Duodenal mucosa (tissue), 2 donors: ENCODE measurements at regions not wholly inside any gene's neighbourhood (a gene's known extent, or its start where the extent isn't known, plus 50 kb on each side); places are given as distances from the start of the nearest gene placed in this dataset.

Experiments used
- H3K27ac ChIP-seq: one replicate; pipeline ENCODE4 v1.7.0; 2013; ENCODE audit warnings: low read depth, low read length
- H3K27me3 ChIP-seq, 2 donors: one replicate each; pipeline ENCODE4 v1.7.0; 2013; ENCODE audit warnings: low read length in 2 of 2, control low read depth in 1 of 2; ENCODE audit not compliant: insufficient read depth in 2 of 2, control insufficient read depth in 1 of 2
- H3K36me3 ChIP-seq, 2 donors: one replicate each; pipeline ENCODE4 v1.7.0; 2013; ENCODE audit warnings: low read length in 2 of 2, control low read depth in 1 of 2; ENCODE audit not compliant: insufficient read depth in 2 of 2, control insufficient read depth in 1 of 2
- H3K4me1 ChIP-seq, 2 donors: one replicate each; pipeline ENCODE4 v1.7.0; 2013; ENCODE audit warnings: low read length in 2 of 2, control low read depth in 1 of 2; ENCODE audit not compliant: insufficient read depth in 2 of 2, control insufficient read depth in 1 of 2
- H3K4me3 ChIP-seq, 2 donors: one replicate each; pipeline ENCODE4 v1.7.0; 2013; ENCODE audit warnings: low read length in 2 of 2, low read depth in 1 of 2
- H3K9ac ChIP-seq, 2 donors: one replicate each; pipeline ENCODE4 v1.7.0; 2013; ENCODE audit warnings: low read length in 2 of 2, low read depth in 1 of 2
- H3K9me3 ChIP-seq, 2 donors: one replicate each; pipeline ENCODE4 v1.7.0; 2013; ENCODE audit warnings: low read length in 2 of 2, control low read depth in 1 of 2; ENCODE audit not compliant: control insufficient read depth in 1 of 2

DNA sequence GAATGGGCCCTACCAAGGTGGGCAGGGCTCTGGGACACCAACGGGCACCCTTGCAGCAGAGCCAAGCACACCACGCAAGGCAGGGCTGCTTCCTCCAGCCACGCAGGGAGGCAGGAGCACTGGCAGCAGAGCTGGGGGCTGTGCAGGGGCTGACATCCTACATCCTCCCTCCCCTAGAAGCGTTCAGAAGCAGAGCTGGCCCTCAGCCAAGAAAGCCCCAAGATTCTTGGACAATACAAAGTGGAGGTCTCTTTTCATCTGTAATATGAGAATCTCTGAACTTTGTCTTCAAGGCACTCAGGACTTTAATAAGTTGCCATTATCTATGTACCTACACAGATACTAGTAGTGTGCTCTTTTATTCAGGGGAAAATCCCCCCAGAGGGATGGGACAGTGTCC is 128.1 kb upstream of the AGAP1 start:
- H3K4me3 ChIP-seq: no peak overlapping the region
- H3K36me3 ChIP-seq: no peaks in the 10 kb centered on the region
- H3K9me3 ChIP-seq: no peaks in the 10 kb centered on the region
- no peak overlapping the region for H3K27ac ChIP-seq
- no peak overlapping the region for H3K9ac ChIP-seq
- H3K27me3 ChIP-seq: no peaks in the 10 kb centered on the region
- no peaks in the 10 kb centered on the region for H3K4me1 ChIP-seq

DNA sequence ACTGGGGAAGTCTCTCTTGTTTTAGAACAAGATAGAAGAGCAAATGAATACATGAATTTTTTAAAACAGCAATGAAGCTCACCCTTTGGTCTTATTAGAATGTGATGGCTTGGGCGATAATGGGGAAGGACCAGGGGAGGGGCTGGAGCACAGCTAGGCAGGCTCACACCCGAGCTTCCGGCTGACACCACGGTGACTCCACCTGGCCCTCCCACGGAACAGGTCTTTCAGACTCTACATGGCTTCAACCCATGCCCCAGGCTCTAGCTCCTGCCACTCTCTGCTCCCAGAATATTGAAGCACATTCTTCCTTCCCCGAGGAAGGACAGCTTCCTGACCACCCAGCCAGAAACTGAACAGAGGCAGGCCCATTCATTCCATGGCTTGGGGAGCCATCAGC is 127.5 kb upstream of the AGAP1 start:
- Histone ChIP-seq H3K27me3 (no peaks in the 10 kb centered on the region), H3K4me3 (no peak overlapping the region), H3K27ac (no peak overlapping the region), H3K9ac (no peak overlapping the region), H3K4me1 (no peaks in the 10 kb centered on the region), H3K9me3 (no peaks in the 10 kb centered on the region), H3K36me3 (no peaks in the 10 kb centered on the region)

DNA sequence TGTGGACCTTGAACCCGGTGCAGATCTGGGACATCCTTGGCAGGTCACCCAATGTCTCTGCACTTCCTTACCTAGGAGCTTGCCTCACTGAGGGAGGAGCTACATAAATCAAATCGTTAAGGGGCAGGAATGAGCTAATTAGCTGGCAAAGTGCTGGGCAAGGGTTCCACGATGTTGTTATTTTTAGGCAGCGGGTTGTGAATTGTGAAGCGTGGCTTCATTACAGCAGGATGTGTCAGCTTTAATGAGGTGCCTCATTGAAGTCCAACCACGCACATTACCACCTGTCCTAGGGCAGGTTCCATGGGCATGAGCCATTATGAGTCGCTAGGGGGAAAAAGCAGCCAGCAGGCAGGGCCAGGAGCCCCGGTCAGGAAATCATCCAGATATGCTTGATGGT is 127.0 kb upstream of the AGAP1 start:
- Histone ChIP-seq H3K27ac (no peak overlapping the region), H3K27me3 (no peaks in the 10 kb centered on the region), H3K36me3 (no peaks in the 10 kb centered on the region), H3K9ac (no peak overlapping the region), H3K4me1 (no peaks in the 10 kb centered on the region), H3K4me3 (no peak overlapping the region), H3K9me3 (no peaks in the 10 kb centered on the region)

DNA sequence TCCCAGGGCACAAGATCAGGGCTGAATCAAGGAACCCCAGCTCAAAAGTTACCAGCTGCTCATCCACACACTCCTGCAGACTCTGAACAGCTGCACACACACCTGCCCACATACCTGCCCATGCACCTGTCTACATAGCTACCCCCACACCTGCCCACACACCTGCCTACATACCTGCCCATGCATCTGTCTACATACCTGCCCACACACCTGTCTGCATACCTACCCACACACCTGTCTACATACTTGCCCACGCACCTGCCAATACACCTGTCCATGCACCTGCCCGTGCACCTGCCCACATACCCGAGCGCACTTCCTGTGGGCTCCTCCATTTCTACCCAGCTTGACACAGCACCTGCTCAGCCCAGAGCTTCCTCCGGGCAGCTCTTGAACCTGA is 122.8 kb upstream of the AGAP1 start:
- Histone ChIP-seq H3K27me3 (no peaks in the 10 kb centered on the region), H3K4me1 (no peaks in the 10 kb centered on the region), H3K4me3 (no peak overlapping the region), H3K36me3 (no peaks in the 10 kb centered on the region), H3K9me3 (no peaks in the 10 kb centered on the region), H3K27ac (no peak overlapping the region), H3K9ac (no peak overlapping the region)

DNA sequence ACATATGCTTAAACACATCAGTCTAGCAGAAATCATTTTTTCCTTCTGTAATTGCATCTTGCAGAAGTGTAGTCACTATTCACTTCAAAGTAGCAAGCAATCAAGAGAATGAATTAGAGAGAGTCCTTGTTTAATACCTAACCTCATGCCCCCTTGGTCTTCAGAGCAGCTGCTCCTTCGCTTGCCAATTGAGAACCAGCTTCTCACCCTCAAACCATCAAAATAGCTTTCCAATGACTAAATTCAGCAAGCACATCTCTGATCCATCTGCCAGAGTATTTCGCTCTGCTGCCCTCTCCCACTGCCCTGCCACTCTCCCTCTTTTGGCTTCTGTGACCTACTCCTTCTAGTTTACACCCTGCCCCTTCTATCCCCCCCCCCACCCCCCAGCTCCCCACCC is 120.7 kb upstream of the AGAP1 start:
- no peaks in the 10 kb centered on the region for H3K9me3 ChIP-seq
- H3K27me3 ChIP-seq: no peaks in the 10 kb centered on the region
- H3K27ac ChIP-seq: no peak overlapping the region
- H3K9ac ChIP-seq: no peak overlapping the region
- H3K4me1 ChIP-seq: no peaks in the 10 kb centered on the region
- H3K4me3 ChIP-seq: no peak overlapping the region
- H3K36me3 ChIP-seq: no peaks in the 10 kb centered on the region

GRCh38 chr2:235377176-235377575 is 116.7 kb upstream of the AGAP1 start:
- Histone ChIP-seq H3K9ac (no peak overlapping the region), H3K27ac (no peak overlapping the region), H3K4me1 (no peaks in the 10 kb centered on the region), H3K4me3 (no peak overlapping the region), H3K36me3 (no peaks in the 10 kb centered on the region), H3K9me3 (no peaks in the 10 kb centered on the region), H3K27me3 (no peaks in the 10 kb centered on the region)

DNA sequence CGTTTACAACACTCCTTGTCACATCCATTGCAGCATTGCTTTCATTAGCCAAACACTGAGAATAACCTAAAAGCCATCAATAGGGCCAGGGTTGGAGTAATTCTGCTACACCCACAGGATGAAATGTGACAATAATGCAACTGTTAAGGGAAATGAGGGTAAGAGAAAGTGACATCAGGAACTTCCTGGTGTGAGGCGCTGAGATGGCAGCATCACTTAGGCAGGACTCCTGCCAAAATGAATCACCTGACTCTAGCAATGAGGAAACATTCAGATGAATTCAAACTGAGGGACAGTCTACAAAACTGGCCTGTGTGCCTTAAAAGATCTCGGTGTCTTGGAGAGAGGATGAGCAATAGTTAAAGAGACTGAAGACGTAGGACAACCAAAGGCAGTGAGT is 115.6 kb upstream of the AGAP1 start:
- no peaks in the 10 kb centered on the region for H3K36me3 ChIP-seq
- H3K9ac ChIP-seq: no peak overlapping the region
- no peak overlapping the region for H3K4me3 ChIP-seq
- no peak overlapping the region for H3K27ac ChIP-seq
- H3K27me3 ChIP-seq: no peaks in the 10 kb centered on the region
- no peaks in the 10 kb centered on the region for H3K4me1 ChIP-seq
- H3K9me3 ChIP-seq: no peaks in the 10 kb centered on the region

DNA sequence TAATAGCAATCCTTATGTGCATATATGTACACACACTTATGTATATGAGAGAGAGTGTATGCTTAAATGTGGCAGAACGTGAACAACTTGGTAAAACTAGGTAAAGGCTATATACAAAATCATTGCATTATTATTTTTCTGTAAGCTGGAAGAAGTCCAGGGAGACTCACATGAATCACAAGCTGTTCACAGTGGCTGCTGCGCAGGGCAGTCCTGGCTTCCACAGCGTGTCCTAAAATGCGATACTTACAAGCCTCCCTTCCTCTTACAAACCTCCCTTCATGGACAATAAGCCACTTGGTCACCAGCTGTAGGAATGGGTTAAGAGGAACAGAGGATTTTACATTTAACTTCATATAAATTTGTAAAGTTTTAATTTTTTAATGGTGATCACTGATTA is 114.9 kb upstream of the AGAP1 start:
- Histone ChIP-seq H3K9ac (no peak overlapping the region), H3K27me3 (no peaks in the 10 kb centered on the region), H3K27ac (no peak overlapping the region), H3K9me3 (no peaks in the 10 kb centered on the region), H3K4me1 (no peaks in the 10 kb centered on the region), H3K36me3 (no peaks in the 10 kb centered on the region), H3K4me3 (no peak overlapping the region)

DNA sequence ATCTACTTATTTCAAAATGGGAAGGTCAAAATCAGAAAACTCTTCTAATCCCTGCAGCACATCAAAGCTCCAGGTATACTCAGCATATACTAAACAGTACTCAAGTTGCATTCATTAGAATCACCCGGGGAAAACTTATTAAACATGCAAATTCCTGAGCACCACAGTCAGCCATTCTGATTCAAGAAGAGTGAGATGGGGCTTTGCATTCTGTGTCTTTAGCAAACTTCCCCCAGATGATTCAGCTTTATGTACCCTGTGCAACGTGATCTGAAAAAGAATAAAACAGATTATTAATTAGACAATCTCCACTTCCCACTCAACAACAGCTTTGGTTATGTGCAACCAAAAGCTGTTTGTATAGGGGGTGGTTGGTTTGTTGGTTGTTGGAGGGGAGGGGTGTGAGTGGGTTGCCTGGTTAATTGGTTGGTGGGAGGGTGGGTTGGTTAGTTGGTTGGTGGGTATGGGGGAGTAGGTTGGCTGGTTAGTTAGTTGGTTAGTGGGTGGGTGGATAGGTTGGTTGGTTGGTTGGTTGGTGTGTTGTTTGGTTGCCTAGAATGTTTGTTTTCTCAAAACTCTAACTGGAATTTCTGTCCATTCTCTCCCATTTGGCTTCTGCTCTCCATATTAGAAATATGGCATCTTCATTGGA is 112.5 kb upstream of the AGAP1 start:
- H3K4me1 ChIP-seq: no peaks in the 10 kb centered on the region
- no peak overlapping the region for H3K4me3 ChIP-seq
- no peaks in the 10 kb centered on the region for H3K36me3 ChIP-seq
- no peak overlapping the region for H3K9ac ChIP-seq
- no peaks in the 10 kb centered on the region for H3K27me3 ChIP-seq
- no peaks in the 10 kb centered on the region for H3K9me3 ChIP-seq
- H3K27ac ChIP-seq: no peak overlapping the region

DNA sequence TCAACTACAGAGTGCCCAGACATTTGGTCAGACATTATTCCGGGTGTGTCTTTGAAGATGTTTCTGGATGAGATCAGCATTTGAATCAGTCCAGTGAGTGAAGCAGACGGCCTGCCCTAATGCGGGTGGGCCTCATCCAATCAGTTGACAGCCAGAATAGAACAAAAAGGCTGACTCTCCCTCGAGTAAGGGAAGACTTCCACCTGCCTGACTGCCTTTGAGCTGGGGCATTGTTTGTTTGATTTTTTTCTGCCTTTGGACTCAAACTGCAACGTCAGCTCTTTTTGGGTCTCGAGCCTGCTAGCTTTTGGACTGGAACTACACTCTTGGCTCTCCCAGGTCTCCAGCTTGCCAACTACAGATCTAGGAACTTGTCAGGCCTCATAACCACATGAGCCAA is 111.7 kb upstream of the AGAP1 start:
- Histone ChIP-seq H3K9me3 (no peaks in the 10 kb centered on the region), H3K9ac (no peak overlapping the region), H3K4me3 (no peak overlapping the region), H3K27me3 (no peaks in the 10 kb centered on the region), H3K27ac (no peak overlapping the region), H3K36me3 (no peaks in the 10 kb centered on the region), H3K4me1 (no peaks in the 10 kb centered on the region)

DNA sequence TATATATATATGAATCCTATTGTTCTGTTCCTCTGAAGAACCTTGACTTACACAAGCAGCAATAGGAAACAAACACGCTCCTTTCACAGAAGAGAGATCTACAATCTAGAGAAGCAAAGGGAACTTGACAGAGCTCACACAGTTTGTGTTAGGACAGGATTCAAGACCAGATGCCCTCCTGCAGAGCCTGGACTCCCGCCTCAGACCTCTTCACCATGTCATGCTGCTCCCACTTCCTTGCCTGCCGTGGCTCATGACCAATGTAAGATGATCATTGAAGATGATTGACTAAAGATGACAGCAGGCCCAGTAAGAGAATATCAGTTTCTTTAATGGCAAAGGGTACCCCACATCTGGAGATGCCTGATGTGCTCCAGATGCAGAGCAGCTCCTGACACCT is 111.2 kb upstream of the AGAP1 start:
- Histone ChIP-seq H3K4me1 (no peaks in the 10 kb centered on the region), H3K27me3 (no peaks in the 10 kb centered on the region), H3K36me3 (no peaks in the 10 kb centered on the region), H3K27ac (no peak overlapping the region), H3K9me3 (no peaks in the 10 kb centered on the region), H3K9ac (no peak overlapping the region), H3K4me3 (no peak overlapping the region)
